SK-N-SH (cell line): ENCODE measurements at regions not wholly inside any gene's neighbourhood (a gene's known extent, or its start where the extent isn't known, plus 50 kb on each side); places are given as distances from the start of the nearest gene placed in this dataset.

ENCODE experiments used
- EP300 ChIP-seq, 2 experiments: IDR thresholded peaks; 2 replicates each; pipeline versions ENCODE4 v1.4.0 to v1.6.1; 2012; ENCODE audit warnings: borderline replicate concordance in 1 of 2, low read depth in 1 of 2, low read length in 1 of 2
- EZH2phosphoT487 ChIP-seq: fragments of 200-600 bp; sonication (generic); IDR thresholded peaks from 2 replicates; pipeline ENCODE4 v1.6.1; 2017; ENCODE audit warnings: low read depth, mixed run types, mild to moderate bottlenecking, antibody characterized with exemption, moderate library complexity, borderline replicate concordance
- YY1 ChIP-seq: IDR thresholded peaks from 2 replicates; pipeline ENCODE4 v1.4.0; 2012; ENCODE audit warnings: low read depth, mild to moderate bottlenecking
- TF ChIP-seq, protein P1 (sequence below): fragments of 200-600 bp; sonication (generic); IDR thresholded peaks from 2 replicates; pipeline ENCODE4 v1.6.1; 2017; ENCODE audit warnings: antibody characterized with exemption, mild to moderate bottlenecking, moderate library complexity

DNA sequence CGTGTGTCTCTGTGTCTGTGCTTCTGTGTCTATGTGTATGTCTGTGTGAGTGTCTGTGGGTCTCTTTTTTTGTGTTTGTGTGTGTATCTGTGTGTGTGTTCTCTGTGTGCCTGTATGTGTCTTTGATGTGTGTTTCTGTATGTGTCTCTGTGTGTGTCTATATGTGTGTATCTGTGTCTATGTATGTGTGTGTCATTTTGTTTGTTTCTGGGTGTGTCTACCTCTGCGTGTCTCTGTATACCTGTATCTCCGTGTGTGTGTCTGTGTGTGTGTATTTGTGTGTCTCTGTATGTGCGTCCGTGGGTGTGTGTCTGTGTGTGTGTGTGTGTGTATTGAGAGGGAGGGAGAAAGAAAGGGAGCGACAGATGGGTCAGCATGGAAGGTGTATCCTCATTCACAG lies 106.3 kb upstream of the TRABD2B start:
- TF ChIP-seq YY1 (no peak), EP300 (IDR thresholded peaks at IDR 0.05; ENCODE audit: borderline replicate concordance in 1 of 2, low read depth in 1 of 2, low read length in 1 of 2) (no peak), EZH2phosphoT487 (no peak)
- TF ChIP-seq, protein P1, sequence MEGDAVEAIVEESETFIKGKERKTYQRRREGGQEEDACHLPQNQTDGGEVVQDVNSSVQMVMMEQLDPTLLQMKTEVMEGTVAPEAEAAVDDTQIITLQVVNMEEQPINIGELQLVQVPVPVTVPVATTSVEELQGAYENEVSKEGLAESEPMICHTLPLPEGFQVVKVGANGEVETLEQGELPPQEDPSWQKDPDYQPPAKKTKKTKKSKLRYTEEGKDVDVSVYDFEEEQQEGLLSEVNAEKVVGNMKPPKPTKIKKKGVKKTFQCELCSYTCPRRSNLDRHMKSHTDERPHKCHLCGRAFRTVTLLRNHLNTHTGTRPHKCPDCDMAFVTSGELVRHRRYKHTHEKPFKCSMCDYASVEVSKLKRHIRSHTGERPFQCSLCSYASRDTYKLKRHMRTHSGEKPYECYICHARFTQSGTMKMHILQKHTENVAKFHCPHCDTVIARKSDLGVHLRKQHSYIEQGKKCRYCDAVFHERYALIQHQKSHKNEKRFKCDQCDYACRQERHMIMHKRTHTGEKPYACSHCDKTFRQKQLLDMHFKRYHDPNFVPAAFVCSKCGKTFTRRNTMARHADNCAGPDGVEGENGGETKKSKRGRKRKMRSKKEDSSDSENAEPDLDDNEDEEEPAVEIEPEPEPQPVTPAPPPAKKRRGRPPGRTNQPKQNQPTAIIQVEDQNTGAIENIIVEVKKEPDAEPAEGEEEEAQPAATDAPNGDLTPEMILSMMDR = no peak
